ENCODE measurements at regions not wholly inside any gene's neighbourhood (a gene's known extent, or its start where the extent isn't known, plus 50 kb on each side); places are given as distances from the start of the nearest gene placed in this dataset.

- in situ Hi-C loops (cut with MboI; ENCODE audit: low sequenced_read_pairs, unreplicated experiment): no loop called here
- no peak for DNase-seq (ENCODE audit: low spot score)
- TF ChIP-seq CTCF (IDR thresholded peaks at IDR 0.05; ENCODE audit: borderline replicate concordance, control extremely low read depth, extremely low read depth, insufficient read depth, missing control alignments): no peak
Measured at GRCh38 chr11:45597097-45597496, 68.3 kb downstream of the CHST1 start.

DNA sequence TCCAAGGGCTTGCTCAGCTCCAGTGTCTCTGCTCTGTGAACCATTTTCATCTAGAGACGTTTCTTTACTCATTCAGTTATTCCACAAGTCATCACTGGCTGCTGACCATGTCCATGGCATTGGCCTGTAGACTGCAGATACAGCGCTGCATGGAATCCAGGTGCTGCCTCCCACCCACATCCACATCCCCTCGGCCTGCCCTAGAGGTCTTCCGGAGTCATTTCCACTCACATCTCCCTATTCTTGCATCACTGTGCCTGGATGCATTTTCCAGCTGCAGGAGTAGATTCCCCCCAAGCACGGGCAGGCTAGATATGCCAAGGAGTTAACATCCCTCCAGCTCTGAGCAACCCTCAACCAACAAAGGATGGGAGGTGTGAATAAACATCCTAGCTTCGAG lies 68.9 kb downstream of the CHST1 start:
- in situ Hi-C loops (cut with MboI; ENCODE audit: low sequenced_read_pairs, unreplicated experiment): no loop called here
- no peak for TF ChIP-seq CTCF (IDR thresholded peaks at IDR 0.05; ENCODE audit: borderline replicate concordance, control extremely low read depth, extremely low read depth, insufficient read depth, missing control alignments)
- DNase-seq (ENCODE audit: low spot score): no peak

- in situ Hi-C loops (cut with MboI; ENCODE audit: low sequenced_read_pairs, unreplicated experiment): no loop called here
- DNase-seq (ENCODE audit: low spot score): no peak
- TF ChIP-seq CTCF (IDR thresholded peaks at IDR 0.05; ENCODE audit: borderline replicate concordance, control extremely low read depth, extremely low read depth, insufficient read depth, missing control alignments): no peak
Measured at GRCh38 chr11:45593992-45594391, 71.4 kb downstream of the CHST1 start.

GRCh38 chr11:45592636-45593035 lies 72.8 kb downstream of the CHST1 start:
- in situ Hi-C loops (cut with MboI; ENCODE audit: low sequenced_read_pairs, unreplicated experiment): no loop called here
- TF ChIP-seq CTCF (IDR thresholded peaks at IDR 0.05; ENCODE audit: borderline replicate concordance, control extremely low read depth, extremely low read depth, insufficient read depth, missing control alignments): no peak
- DNase-seq (ENCODE audit: low spot score): no peak

GRCh38 chr11:45590743-45591142 lies 74.7 kb downstream of the CHST1 start:
- DNase-seq (ENCODE audit: low spot score): no peak
- in situ Hi-C loops (cut with MboI; ENCODE audit: low sequenced_read_pairs, unreplicated experiment): no loop called here
- no peak for TF ChIP-seq CTCF (IDR thresholded peaks at IDR 0.05; ENCODE audit: borderline replicate concordance, control extremely low read depth, extremely low read depth, insufficient read depth, missing control alignments)

DNA sequence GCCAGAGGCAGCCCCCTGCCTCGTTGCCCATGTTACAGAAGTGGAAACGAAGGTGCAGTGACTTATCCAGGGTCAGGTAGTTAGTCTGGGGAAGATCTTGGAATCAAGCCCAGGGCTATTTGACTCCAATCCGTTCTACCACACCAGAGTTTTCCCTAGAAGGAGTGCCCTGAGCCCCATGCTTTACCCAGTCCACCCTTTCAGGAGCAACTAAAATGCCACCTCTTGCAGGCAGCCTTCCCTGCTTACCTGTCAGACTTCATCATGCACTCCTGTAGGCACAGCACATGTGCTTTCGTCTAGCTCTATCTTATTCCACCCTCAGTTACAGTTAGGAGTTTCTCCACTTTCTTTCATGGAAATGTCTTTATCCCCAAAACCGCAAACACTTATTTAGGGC lies 80.2 kb downstream of the CHST1 start:
- in situ Hi-C loops (cut with MboI; ENCODE audit: low sequenced_read_pairs, unreplicated experiment): no loop called here
- DNase-seq (ENCODE audit: low spot score): no peak
- no peak for TF ChIP-seq CTCF (IDR thresholded peaks at IDR 0.05; ENCODE audit: borderline replicate concordance, control extremely low read depth, extremely low read depth, insufficient read depth, missing control alignments)

Data from GM13976 (cell line).